ENCODE measurements at regions not wholly inside any gene's neighbourhood (a gene's known extent, or its start where the extent isn't known, plus 50 kb on each side); places are given as distances from the start of the nearest gene placed in this dataset.
"Not testable (repeated sequence)": the region's sequence is repeated elsewhere in the genome, so short reads cannot be mapped to it uniquely, and the experiment has no call there.

- H3K27ac Mint-ChIP-seq (ENCODE audit: unreplicated experiment); H3K4me1 Mint-ChIP-seq; H3K4me3 Mint-ChIP-seq; H3K9me3 Mint-ChIP-seq; DNase-seq (ENCODE audit: low read depth, low spot score); H3K27me3 Mint-ChIP-seq (ENCODE audit: low read depth); H3K36me3 Mint-ChIP-seq (ENCODE audit: low read depth): not testable (repeated sequence)
Observed at GRCh38 chr2:87531968-87532715, 215.7 kb upstream of the PLGLB2 start.

- not testable (repeated sequence) for H3K4me1 Mint-ChIP-seq; H3K9me3 Mint-ChIP-seq; H3K36me3 Mint-ChIP-seq (ENCODE audit: low read depth); H3K27me3 Mint-ChIP-seq (ENCODE audit: low read depth); H3K4me3 Mint-ChIP-seq; H3K27ac Mint-ChIP-seq (ENCODE audit: unreplicated experiment); DNase-seq (ENCODE audit: low read depth, low spot score)
Observed at GRCh38 chr2:87533390-87534272, 214.3 kb upstream of the PLGLB2 start.

- not testable (repeated sequence) for DNase-seq (ENCODE audit: low read depth, low spot score); H3K27me3 Mint-ChIP-seq (ENCODE audit: low read depth); H3K9me3 Mint-ChIP-seq; H3K36me3 Mint-ChIP-seq (ENCODE audit: low read depth); H3K27ac Mint-ChIP-seq (ENCODE audit: unreplicated experiment); H3K4me3 Mint-ChIP-seq; H3K4me1 Mint-ChIP-seq
Observed at GRCh38 chr2:87534273-87534889, 213.5 kb upstream of the PLGLB2 start.

- not testable (repeated sequence) for H3K27ac Mint-ChIP-seq (ENCODE audit: unreplicated experiment); H3K9me3 Mint-ChIP-seq; H3K36me3 Mint-ChIP-seq (ENCODE audit: low read depth); DNase-seq (ENCODE audit: low read depth, low spot score); H3K27me3 Mint-ChIP-seq (ENCODE audit: low read depth); H3K4me1 Mint-ChIP-seq; H3K4me3 Mint-ChIP-seq
Observed at GRCh38 chr2:87536427-87536826, 211.5 kb upstream of the PLGLB2 start.

- H3K27ac Mint-ChIP-seq (ENCODE audit: unreplicated experiment); H3K27me3 Mint-ChIP-seq (ENCODE audit: low read depth); H3K4me3 Mint-ChIP-seq; DNase-seq (ENCODE audit: low read depth, low spot score); H3K4me1 Mint-ChIP-seq; H3K9me3 Mint-ChIP-seq; H3K36me3 Mint-ChIP-seq (ENCODE audit: low read depth): not testable (repeated sequence)
Observed at GRCh38 chr2:87537251-87537671, 210.6 kb upstream of the PLGLB2 start.

- H3K4me3 Mint-ChIP-seq; DNase-seq (ENCODE audit: low read depth, low spot score); H3K27ac Mint-ChIP-seq (ENCODE audit: unreplicated experiment); H3K4me1 Mint-ChIP-seq; H3K9me3 Mint-ChIP-seq; H3K36me3 Mint-ChIP-seq (ENCODE audit: low read depth); H3K27me3 Mint-ChIP-seq (ENCODE audit: low read depth): not testable (repeated sequence)
Observed at GRCh38 chr2:87538268-87538667, 209.6 kb upstream of the PLGLB2 start.

- H3K4me1 Mint-ChIP-seq; H3K27me3 Mint-ChIP-seq (ENCODE audit: low read depth); H3K4me3 Mint-ChIP-seq; H3K9me3 Mint-ChIP-seq; DNase-seq (ENCODE audit: low read depth, low spot score); H3K27ac Mint-ChIP-seq (ENCODE audit: unreplicated experiment); H3K36me3 Mint-ChIP-seq (ENCODE audit: low read depth): not testable (repeated sequence)
Observed at GRCh38 chr2:87539151-87539943, 208.5 kb upstream of the PLGLB2 start.

- H3K27ac Mint-ChIP-seq (ENCODE audit: unreplicated experiment); H3K36me3 Mint-ChIP-seq (ENCODE audit: low read depth); H3K9me3 Mint-ChIP-seq; H3K27me3 Mint-ChIP-seq (ENCODE audit: low read depth); H3K4me1 Mint-ChIP-seq; H3K4me3 Mint-ChIP-seq; DNase-seq (ENCODE audit: low read depth, low spot score): not testable (repeated sequence)
Observed at GRCh38 chr2:87540242-87540641, 207.6 kb upstream of the PLGLB2 start.

GRCh38 chr2:87542599-87543174 lies 205.2 kb upstream of the PLGLB2 start:
- not testable (repeated sequence) for H3K9me3 Mint-ChIP-seq; H3K4me1 Mint-ChIP-seq; H3K27me3 Mint-ChIP-seq (ENCODE audit: low read depth); H3K36me3 Mint-ChIP-seq (ENCODE audit: low read depth)
- H3K27ac Mint-ChIP-seq (ENCODE audit: unreplicated experiment): peak overlapping the region; percentile 89
- H3K4me3 Mint-ChIP-seq: peak overlapping the region; percentile 59
- DNase-seq (ENCODE audit: low read depth, low spot score): peak; percentile 5

GRCh38 chr2:87543797-87544196 lies 204.1 kb upstream of the PLGLB2 start:
- not testable (repeated sequence) for H3K4me3 Mint-ChIP-seq; H3K27ac Mint-ChIP-seq (ENCODE audit: unreplicated experiment); H3K9me3 Mint-ChIP-seq; H3K27me3 Mint-ChIP-seq (ENCODE audit: low read depth); H3K36me3 Mint-ChIP-seq (ENCODE audit: low read depth); DNase-seq (ENCODE audit: low read depth, low spot score); H3K4me1 Mint-ChIP-seq

- not testable (repeated sequence) for H3K4me1 Mint-ChIP-seq; H3K9me3 Mint-ChIP-seq; H3K27ac Mint-ChIP-seq (ENCODE audit: unreplicated experiment); H3K36me3 Mint-ChIP-seq (ENCODE audit: low read depth); H3K27me3 Mint-ChIP-seq (ENCODE audit: low read depth); DNase-seq (ENCODE audit: low read depth, low spot score); H3K4me3 Mint-ChIP-seq
Observed at GRCh38 chr2:87547106-87547505, 200.8 kb upstream of the PLGLB2 start.

- H3K4me1 Mint-ChIP-seq; H3K36me3 Mint-ChIP-seq (ENCODE audit: low read depth); H3K4me3 Mint-ChIP-seq; H3K27ac Mint-ChIP-seq (ENCODE audit: unreplicated experiment); H3K27me3 Mint-ChIP-seq (ENCODE audit: low read depth); DNase-seq (ENCODE audit: low read depth, low spot score); H3K9me3 Mint-ChIP-seq: not testable (repeated sequence)
Observed at GRCh38 chr2:87547966-87548365, 199.9 kb upstream of the PLGLB2 start.
